Stimulated activated CD4-positive, alpha-beta T cell treated with anti-CD3 and anti-CD28 coated beads, Interleukin-12 subunit alpha, Interleukin-12 subunit beta, amount 100 ng/mL, for 4 hours (primary cell): ENCODE measurements at regions not wholly inside any gene's neighbourhood (a gene's known extent, or its start where the extent isn't known, plus 50 kb on each side); places are given as distances from the start of the nearest gene placed in this dataset.

Source experiments
- DNase-seq: peaks from one replicate; pipeline ENCODE4 v3.0.0-alpha.2; 2020

DNA sequence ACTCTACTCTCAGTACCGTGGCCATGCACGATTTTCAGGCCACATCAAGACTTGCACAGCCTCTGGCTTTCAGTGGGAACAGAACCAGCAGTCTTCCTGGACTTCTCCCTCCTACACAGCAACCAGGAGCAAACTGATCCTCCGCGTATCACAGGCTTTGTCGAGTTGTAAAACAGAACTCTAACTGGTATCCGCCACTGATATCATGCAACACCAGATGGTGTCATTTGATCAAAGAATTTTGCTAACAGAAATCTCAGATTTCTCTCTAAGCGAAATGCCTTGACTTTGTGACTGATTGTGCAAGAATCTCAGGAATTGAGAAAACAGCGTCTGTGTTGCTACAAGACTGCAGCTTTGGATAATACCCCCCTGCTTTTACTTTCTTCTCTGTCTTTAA is 85.7 kb downstream of the COPS8 start:
- DNase-seq: no peak

DNA sequence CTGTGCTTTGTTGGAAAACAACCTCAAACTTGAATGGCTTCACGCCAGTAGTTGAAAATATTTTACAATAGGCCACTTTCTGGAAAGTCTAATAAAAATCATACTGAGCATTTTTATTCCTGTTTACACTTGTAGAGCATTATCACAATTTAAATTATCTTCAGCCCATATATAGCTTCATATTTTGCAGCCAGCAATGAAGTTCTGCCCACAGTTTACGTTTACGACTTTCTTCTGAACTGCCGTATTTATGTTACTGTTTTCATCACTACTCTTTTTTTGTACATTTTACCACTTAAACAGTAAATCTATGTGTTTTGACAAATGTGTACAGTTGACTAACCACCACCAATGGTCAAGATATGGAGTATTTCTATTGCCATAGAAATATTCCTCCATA is 86.2 kb downstream of the COPS8 start:
- DNase-seq: no peak

DNA sequence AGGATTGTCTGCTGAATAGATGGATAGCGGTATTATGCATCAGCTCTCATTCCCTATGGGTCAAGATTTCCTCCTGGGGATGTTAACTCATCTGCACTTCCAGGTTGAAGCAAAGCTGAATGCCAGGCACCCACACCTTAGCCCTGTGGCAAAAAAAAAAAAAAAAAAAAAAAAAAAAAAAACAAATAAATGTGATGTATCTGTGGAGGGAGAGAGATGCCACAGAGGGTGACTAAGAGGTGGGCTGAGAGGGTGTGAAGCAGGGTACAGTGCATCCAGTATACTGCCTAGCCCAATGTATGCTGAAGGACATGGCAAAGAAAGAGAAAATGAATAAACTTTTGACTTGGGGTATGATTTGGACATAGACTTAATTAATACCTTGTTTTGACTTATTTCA is 91.4 kb downstream of the COPS8 start:
- DNase-seq: no peak

DNA sequence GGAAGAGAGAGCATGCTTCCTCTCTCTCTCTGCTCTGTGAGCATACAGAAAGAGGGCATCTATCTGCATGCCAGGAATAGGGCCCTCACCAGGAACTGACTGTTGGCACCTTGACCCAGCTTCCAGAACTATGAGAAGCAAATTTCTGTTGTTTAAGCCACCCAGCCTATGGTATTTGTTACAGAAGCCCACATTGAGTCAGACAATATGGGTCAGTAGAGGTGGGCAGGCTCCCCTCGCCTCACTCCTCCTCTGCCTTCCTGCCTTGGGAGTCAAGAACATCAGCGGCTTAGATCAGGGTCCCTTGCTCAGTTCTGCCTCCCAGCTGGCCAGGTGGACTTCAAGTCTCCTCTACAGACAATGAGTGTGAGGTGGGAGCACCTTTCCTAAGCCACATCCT is 92.3 kb downstream of the COPS8 start:
- no peak for DNase-seq

DNA sequence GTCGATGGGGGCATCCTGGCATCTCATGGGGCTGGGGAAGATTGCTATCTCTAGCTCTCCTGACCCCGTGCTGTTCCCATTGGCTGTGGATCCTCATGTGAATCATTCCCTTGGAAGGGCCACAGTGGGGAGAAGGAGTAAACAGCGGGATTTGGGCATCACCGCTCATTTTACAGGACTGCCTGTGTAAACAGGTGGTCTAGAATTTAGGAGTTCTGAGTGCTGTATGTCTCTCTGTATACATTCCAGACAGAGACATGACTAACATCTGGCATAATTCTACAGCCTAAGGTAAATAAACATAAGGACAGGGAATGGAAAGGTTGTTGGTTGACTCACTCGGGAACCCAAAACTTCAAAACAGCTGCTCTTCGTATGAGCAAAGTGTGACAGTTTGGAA is 92.7 kb downstream of the COPS8 start:
- DNase-seq: no peak

DNA sequence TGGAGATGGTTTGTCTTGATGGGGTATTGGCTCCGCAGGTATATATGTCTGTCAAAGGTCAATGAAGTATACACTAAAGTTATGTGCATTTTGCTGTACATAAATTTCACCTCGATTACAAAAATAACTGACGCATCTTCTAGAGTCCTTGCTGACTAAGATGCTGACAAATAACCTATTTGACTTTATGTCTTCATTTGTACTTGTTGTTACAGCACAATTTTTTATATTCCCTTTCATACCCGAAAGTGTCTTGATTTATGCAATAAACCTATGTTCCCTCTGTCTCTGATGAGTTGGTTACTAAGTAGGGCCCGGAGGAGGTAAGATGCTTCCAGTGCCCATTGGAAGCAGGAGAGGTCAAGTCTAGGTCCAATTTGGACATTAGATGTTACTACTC is 93.5 kb downstream of the COPS8 start:
- no peak for DNase-seq

DNA sequence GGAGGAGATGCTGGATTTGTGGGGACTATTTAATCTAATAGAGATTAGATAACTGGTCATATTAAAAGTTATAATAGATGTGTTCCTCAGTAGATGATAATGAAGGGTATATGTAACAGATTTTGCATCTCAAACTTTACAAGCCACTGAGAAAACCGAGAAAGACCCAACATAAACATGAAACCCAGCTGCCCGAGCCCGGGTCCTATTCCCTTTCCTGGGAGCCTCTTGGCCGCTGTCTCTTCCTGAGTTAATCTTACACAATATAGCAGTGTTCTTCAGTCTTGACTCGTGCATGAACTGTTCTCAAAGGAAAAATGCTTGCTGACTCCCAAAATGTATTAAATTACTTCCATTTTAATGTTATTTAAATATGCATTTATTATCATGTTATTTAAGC is 94.5 kb downstream of the COPS8 start:
- no peak for DNase-seq

DNA sequence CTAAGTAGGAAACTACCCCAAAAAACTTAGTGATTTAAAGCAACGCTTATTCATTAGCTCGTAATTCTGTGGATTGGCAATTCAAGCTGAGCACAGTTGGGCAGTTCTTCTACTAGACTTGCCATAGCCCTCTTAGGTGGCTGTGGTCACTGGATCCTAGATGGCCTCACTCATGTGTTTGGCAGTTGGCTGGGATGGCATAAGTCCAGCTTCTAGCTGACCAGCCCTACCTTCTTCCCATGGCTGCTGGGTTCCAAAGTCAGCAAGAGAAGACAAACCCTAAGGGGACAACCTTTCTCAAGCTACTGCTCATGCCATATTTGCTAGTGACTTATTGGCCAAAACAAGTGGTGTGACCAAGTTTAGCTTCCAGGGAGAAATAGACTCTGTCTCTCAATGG is 95.3 kb downstream of the COPS8 start:
- no peak for DNase-seq

DNA sequence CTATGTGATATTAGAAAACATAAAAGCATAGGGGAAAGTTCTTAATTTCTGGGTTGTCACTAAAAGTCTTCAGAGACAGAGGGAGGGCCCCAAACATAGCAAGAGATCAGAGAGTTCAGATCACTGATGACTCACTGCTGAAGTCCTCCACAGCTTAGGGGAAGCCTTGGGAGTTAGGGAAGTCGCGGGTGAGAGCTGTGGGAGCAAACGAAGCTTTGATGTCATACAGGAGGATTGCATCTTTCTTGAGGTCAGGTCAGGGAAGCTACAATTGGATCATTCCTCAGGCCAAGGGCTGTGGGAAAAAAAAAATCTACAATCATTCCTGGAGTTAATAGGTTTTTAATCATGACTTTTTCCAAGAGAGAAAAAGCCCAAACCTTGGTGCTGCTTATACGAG is 96.2 kb downstream of the COPS8 start:
- no peak for DNase-seq

DNA sequence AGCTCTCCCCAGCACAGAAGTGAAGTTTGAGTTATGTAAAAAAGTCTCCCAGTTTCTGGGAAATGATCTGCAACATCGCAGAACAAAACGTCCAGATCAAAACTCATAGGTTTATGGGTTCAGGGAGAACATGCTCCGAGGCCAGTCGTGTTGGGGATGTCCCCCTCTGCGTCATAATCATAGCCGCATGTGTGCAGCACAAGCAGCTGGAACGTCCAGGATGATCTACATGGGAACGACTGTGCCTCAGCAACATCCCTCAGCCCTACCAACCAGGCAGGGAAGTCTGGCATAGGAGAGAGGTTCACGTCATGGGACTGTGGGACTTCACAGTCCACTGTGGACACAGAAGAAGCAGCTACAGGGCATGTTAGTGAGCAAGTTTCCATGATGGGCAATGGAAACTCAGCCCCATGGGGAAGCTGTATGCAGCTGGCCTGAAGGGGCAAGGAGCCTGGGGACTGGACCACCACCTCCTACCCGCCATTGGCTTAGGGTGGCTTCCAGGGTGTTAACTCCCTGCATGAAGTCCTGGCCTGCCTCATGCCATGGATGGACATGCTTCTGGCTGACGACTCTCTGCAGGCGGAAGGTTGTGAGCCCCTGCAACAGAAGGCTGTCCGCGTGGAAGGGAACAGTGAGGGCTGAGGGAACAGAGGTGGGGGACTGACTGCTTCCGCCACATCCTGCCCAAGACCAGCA is 96.9 kb downstream of the COPS8 start:
- no peak for DNase-seq

DNA sequence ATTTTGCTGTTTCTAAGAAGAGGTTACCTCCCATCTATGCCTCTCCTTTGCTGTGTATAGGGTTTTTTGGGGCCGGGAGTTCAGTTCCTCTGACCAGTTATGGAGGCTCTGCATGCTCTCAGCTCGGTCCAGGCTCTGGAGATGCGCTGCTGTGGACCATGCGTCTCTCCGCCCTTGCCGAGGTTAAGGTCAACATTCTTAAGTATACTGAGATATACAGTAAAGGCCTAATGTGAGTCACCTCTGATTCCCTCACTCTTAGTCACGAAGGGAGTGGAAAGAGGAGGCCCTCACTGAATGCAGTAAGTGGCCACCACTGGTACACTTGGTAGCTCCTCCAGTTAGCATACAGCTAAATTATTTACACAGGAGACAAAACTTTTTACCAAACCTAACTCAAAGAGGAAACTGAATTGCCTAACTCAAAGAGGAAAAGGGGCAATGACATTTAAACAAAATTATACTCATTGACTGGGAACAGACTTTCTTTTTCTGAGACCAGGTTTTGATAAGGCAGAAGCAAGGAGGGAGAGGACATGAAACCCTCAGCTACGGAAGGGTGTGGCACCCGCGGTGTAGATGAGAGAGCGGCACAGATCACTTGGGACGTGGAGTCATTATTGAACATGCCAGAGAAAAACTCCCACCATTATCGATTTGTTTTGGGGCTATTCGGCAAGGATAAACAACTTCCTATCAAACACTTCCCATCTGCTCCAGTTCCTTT is 98.7 kb downstream of the COPS8 start:
- DNase-seq: no peak

DNA sequence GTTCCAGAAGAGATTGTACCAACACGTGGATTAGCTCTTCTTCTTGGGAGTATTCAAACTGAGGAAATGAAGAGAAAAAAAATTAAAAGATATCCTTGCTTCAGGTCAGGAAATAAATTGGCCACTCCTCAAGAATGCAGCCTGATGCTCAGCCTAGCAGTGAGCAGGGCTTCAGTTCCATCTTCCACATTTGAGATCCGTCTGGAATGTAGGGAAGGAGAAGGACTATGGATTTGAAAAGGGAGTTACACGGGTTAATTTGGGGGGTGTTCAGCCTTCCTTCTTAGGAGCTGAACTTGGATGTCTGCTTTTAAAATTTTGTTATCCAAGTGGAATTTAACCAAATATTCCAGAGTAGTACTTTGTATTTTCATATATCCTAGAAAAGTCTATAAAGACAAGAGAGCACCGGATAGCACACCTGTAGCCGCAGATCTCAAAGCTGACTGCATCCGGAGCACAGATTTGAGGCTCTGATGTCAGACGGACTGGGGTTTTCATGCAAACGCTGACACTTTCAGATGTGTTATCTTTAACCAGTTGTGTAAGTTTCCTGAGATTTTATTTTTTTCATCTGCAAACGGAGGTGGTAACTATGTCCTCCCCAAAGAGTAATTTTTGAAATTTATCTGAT is 99.3 kb downstream of the COPS8 start:
- DNase-seq: no peak

DNA sequence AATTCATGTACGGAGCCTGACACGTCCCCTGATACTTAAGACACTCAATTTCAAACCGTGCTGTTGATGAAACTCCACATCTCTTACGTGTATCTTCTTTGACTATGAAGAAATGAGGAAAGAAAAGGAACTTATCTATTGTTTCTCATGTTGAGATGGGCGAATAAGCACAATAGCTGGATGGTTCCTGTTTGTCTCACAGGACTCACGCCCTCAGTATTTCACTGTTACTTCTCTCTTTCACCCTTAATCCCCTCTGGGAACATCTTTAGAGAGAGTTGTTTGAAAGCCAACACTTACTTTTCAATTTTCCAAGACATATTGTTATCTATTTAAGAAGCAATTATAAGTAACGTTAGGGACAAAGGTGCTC is 99.8 kb downstream of the COPS8 start:
- no peak for DNase-seq

DNA sequence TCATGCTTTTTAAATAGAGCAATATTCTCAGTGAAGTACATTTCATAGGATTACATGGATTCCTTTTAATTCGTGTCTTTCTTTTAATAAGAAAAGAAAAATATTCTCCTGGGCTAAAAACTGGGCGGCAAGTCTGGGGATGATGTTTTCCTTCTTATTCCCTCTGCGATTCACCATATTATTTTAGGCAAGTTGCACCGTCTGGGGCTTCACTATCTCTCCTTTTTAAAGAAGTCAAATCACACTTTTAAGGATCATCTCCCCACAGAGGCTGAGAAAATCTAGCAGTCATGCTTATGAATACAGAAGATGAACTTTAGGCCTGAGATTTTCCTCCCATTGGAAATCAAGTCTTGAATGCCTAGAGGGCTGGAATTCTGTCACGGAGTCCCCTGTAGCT is 104.1 kb downstream of the COPS8 start:
- DNase-seq: no peak

DNA sequence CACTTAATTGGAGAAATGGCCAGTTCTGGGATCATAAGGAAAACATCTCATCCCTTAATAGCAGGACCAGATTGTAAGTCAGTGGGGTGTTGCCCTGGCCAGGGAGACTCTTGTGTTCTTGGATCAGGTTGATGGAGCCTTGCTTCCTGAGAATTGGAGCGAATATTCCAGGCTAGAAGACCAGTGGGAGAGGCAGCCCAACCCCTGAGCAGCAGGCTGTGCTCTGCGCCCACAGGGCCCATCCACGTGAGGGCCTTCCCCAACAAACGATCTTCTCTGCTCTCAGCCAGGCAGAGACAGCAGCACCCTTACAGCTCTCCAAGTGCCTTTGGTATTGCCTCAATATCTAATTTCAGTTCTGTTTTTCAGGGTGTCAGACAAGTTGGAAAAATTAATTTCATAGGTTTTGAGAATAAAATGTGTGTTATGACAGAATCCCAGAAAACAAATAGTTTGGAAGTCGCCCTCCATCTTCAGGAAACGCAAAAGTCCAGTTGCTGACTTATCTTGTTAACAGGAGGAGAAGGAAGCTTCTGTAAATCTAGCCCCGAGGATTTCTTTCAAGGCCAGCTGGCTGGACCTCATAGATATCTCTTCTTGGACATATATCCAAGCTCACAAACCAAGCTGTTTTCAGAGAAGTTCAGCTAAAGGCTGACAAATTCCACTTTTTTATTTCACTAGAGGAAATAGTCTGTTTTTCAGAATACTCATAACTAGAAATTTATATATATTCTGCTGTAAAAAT is 105.5 kb downstream of the COPS8 start:
- DNase-seq: no peak

DNA sequence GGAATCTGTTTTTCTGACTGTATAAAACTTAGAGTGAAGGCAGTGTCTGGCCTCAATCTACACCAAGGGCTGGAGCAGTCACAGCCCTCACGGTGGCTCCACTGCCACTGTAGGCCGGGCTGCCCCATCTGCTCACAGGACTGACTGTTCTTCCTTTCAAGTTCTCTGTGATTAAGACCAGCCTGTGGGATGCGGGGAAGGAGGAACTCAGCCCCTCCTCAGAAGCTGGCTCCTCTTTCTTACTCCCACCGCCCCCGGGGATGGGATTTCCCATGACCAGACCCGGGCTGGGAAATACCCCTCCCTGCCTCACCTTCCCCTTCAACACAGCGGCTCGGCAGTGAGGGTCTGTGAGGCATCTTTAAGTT is 106.0 kb downstream of the COPS8 start:
- DNase-seq: no peak

DNA sequence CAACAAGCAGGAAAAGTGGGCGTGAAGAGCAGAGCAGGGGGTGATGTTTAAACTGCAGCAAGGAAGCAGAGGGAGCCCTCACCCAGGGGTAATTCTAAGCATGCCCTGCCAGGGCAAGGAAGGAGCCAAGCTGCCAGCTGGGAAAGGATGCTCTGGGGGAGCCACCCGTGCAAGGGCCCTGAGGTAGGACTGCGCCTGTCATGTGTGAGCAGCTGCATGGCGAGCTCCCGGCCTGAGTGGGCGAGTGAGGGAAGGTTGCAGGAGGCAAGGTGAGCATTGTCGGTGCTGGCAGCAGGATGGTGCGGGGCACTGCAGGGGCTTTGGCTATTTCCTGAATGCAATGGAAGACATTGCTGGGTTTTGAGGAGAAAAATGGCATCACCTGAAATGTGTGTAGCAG is 107.2 kb downstream of the COPS8 start:
- no peak for DNase-seq

DNA sequence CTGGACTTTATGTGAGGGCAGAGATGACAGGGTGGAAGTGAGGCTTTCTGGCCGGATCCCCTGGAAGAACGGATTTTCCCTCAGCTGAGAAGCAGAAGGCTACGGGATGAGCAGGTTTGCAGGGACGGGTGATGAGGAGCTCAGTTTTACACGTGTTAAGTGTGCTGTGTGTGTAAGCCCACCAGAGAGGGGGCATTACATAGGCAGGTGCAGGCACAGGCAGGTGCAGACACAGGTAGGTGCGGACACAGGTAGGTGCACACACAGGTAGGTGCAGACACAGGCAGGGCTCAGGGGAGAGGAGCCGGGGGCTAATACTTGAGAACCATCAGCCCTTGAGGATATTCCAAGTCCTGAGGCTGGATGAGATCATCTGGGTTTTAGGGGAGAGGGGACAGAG is 107.7 kb downstream of the COPS8 start:
- DNase-seq: no peak

DNA sequence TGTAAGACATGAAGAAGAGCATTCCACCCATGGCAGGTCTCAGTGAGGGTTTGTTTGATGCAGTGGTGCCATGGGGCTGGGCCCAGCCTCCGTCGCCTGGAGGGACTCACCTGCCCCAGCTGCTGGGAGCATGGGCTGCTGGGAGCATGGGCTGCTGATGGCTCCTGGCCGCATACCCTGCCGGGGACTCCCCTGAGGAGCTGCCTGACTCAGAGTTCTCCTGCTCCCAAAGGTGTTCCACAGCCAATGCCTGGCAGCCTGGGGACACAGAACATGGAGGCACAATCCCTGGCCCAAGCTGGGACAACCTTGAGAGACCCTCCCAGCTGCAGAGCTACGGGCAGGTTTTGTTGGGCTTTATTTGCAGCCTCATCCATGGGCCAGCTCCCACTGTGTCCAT is 108.4 kb downstream of the COPS8 start:
- DNase-seq: no peak

DNA sequence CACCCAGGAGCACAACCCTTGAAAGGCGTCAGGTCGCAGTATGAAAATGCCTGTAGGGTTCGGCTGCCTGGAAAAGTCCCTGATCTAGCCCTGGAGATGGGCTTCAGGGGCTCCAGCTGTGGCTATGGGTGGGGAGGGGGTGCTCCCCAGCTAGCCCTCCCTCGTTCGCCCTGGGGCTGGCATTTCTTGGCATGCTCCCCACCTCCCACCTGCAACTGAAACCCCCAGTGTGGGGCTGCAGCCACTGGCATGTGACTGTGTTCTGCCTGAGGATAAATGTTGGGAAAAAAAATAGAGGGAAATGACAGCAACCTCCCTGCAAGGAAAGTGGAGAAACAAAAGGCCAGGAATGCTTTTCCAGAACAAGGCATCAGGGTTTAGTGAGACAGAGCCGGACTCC is 109.2 kb downstream of the COPS8 start:
- no peak for DNase-seq

DNA sequence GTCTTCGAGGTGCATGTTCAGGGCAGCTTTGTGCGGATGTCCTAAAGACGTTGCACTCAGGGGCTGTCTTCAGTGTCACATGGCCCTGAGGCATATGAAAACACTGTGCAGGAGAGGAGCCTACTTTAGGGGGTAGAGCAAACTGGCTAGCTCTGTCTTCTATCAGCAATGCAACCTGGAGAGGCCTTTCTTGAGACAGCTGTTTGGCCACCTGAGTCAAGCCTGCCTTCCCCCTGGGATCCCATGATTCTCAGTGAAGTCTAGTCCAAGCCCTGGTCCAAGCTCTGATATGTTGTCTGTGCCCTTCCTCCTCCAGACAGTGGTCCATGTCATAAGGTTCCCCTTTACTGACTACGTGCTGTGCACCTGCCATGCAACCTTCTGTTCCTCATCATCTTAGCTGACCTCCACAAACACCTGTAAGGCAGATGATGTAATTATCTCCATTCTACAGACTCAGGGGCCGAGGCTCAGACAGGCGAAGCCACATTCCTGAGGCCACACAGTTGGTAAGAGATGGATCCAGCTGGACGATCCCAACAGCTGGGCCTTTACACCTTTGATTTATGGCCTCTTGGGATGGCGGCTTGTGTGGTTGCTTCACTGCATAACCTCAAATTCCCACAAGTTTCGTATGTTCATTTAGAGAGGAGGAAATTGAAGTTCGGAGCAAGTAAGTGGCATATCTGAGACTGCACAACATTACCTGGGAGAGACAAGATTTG is 109.9 kb downstream of the COPS8 start:
- no peak for DNase-seq

DNA sequence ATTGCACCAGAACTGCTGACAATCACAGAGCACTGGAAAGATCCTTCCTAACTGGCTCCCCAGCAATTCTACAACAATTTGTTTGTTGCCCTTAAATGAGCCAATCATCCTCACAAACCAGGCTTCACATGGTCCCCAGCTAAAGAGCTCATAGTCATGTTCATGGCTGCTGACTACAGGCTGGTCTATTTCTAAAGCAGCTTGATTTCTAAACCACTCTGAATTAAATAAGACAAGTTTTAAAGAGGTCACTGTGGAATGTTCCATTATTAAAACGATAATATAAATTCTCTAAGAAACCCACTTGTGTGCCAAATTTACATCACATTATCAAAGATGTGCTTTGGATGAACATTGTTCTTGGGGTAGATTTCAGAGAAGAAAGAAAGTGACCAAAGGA is 110.7 kb downstream of the COPS8 start:
- no peak for DNase-seq
